GM13976 (cell line): ENCODE measurements at regions not wholly inside any gene's neighbourhood (a gene's known extent, or its start where the extent isn't known, plus 50 kb on each side); places are given as distances from the start of the nearest gene placed in this dataset.

Experiments used
- DNase-seq: peaks from one replicate; pipeline ENCODE4 v3.0.0; 2012; ENCODE audit warnings: low spot score
- CTCF ChIP-seq: IDR thresholded peaks from 2 replicates; pipeline ENCODE4 v1.5.1; 2012; ENCODE audit warnings: borderline replicate concordance, mild to moderate bottlenecking; ENCODE audit not compliant: insufficient read depth; ENCODE audit errors: extremely low read depth, missing control alignments, control extremely low read depth
- in situ Hi-C: fragments of 300-500 bp; cut with MboI; formaldehyde crosslinking; loops from one replicate; pipeline ENCODE4 v1.12.0; 2022; ENCODE audit warnings: low sequenced_read_pairs, mixed read lengths, inconsistent platforms; ENCODE audit not compliant: unreplicated experiment

DNA sequence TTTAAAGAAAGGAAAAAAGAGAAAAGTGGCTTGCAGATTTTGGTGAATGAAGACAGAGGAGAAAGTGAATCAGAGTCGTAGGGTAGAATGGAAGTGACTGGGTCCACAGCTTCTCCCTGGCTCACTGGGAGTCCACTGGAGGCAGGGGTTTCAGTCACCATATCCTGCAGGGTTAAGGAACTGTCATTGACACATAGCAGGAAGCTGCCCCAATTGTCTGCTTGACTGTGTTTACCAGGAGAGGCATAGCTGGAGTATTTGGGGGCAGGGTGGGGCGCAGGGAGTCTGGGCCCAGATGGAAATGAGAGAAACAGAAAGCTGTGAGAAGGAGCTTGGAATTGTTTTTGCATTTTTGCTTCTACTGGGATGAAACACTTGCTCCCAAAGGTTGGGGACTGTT is 228.8 kb upstream of the CSF3R start:
- DNase-seq: no peak
- in situ Hi-C loops: no loop called here
- TF ChIP-seq CTCF: no peak

GRCh38 chr1:36710951-36711350 is 228.2 kb upstream of the CSF3R start:
- in situ Hi-C loops: no loop called here
- no peak for TF ChIP-seq CTCF
- DNase-seq: no peak

GRCh38 chr1:36709869-36710481 is 227.3 kb upstream of the CSF3R start:
- in situ Hi-C loops: no loop called here
- no peak for TF ChIP-seq CTCF
- DNase-seq: no peak

DNA sequence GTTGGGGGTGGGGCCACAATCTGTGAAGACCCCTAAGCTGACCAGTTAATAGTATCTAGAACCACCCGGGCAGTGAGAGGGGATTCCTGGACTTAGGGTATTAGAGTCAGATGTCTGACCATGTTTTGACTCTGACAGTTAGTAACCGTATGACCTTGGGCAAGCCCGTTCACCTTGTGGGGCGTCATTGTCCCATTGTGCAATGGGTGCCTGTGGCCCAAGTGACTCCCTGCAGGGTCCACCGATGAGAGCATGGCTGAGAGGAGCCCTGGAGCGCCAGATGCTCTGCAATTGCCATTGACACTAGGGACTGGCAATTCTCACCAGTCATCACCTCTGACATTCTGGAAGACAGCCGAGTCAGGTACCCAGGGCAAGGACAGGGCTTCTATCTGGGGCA is 225.9 kb upstream of the CSF3R start:
- DNase-seq: no peak
- in situ Hi-C loops: no loop called here
- no peak for TF ChIP-seq CTCF

GRCh38 chr1:36707221-36707620 is 224.5 kb upstream of the CSF3R start:
- TF ChIP-seq CTCF: no peak
- in situ Hi-C loops: no loop called here
- no peak for DNase-seq

GRCh38 chr1:36706416-36706815 is 223.7 kb upstream of the CSF3R start:
- no peak for TF ChIP-seq CTCF
- in situ Hi-C loops: no loop called here
- DNase-seq: no peak

- no peak for TF ChIP-seq CTCF
- DNase-seq: no peak
- in situ Hi-C loops: no loop called here
These were observed 222.9 kb upstream of the CSF3R start for GRCh38 chr1:36705629-36706028.
